SJCRH30 (cell line): ENCODE measurements at regions not wholly inside any gene's neighbourhood (a gene's known extent, or its start where the extent isn't known, plus 50 kb on each side); places are given as distances from the start of the nearest gene placed in this dataset.
"Not testable (repeated sequence)": the region's sequence is repeated elsewhere in the genome, so short reads cannot be mapped to it uniquely, and the experiment has no call there.

ENCODE experiments used
- DNase-seq, 2 experiments: peaks; one replicate each; pipeline ENCODE4 v3.0.0-alpha.2; 2015 to 2020
- H3K27ac ChIP-seq: fragments of 250-450 bp; sonication (Bioruptor Pico); 2 replicates; pipeline ENCODE4 v1.5.1; 2020; ENCODE audit warnings: mild to moderate bottlenecking, moderate library complexity
- H3K27me3 ChIP-seq: fragments of 250-450 bp; sonication (Bioruptor Pico); 2 replicates; pipeline ENCODE4 v1.5.1; 2020; ENCODE audit warnings: mild to moderate bottlenecking, moderate library complexity
- H3K36me3 ChIP-seq: fragments of 250-450 bp; sonication (Bioruptor Pico); 2 replicates; pipeline ENCODE4 v1.5.1; 2020; ENCODE audit warnings: mild to moderate bottlenecking, moderate library complexity
- H3K4me1 ChIP-seq: fragments of 250-450 bp; sonication (Bioruptor Pico); 2 replicates; pipeline ENCODE4 v1.5.1; 2020; ENCODE audit warnings: mild to moderate bottlenecking, moderate library complexity
- H3K4me3 ChIP-seq: fragments of 250-450 bp; sonication (Bioruptor Pico); 2 replicates; pipeline ENCODE4 v1.5.1; 2020; ENCODE audit warnings: mild to moderate bottlenecking, moderate library complexity
- H3K9me3 ChIP-seq: fragments of 250-450 bp; sonication (Bioruptor Pico); replicated peaks from 2 replicates; pipeline ENCODE4 v1.5.1; 2020; ENCODE audit warnings: mild to moderate bottlenecking, moderate library complexity

DNA sequence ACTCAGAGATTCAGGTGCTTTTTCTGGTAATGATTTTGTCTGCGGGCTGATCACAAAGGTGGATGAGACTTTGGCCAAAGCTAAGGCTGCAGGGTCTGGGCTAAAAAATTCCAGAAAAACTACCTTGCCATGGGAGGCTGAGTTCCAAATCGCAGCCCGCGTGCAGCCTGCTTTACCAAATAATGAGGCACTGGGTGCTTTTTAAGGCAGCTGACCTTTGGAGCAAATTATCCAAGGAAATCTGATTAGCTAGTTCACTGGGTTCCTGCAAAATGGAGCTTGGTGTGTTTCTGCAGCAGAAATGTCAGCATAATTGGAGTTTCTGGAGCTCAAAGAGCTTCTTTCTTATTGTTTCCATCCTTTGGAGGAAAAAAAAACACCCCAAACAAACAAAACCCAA lies 156.6 kb downstream of the NPIPA7 start:
- not testable (repeated sequence) for H3K27ac ChIP-seq, H3K36me3 ChIP-seq, H3K9me3 ChIP-seq, H3K4me3 ChIP-seq, H3K4me1 ChIP-seq, H3K27me3 ChIP-seq, DNase-seq

DNA sequence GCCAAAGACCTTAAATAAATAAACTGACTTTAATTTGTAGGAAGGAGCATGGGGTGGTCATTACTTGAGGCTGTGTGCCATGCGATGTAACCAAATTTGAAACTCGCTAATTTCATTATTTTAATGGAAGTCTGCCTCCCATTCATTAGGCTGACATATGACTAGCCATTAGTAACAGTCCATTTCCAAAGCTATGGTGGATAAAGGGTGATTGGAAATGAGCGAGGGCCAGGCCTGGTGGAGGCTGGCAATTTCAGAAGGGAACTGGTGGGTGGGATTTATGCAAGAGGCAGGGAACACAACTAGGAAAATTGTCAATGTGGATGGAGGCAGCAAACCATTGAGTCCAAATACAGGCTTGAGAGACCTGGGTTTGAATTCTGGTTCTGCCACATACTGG lies 157.2 kb downstream of the NPIPA7 start:
- H3K27me3 ChIP-seq: not testable (repeated sequence)

DNA sequence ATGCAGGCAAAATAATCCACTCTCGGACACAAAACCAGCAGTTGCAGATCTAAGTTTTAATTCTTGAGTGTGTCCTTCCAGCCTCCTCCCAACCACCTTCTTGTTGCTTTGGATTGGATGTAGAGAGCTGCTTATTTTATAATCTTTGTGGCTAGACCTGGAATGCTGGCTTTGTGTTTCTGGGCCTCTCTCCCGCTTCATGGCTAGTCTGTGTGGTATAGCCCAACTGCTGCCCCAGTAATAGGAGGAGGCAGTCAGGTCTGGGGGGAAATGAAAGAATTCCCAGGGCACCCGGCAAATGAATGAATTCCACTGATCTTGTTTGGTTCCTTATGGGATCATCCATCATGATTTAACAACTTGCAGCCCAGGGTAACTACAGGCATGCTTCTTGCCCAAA lies 170.8 kb downstream of the NPIPA7 start:
- not testable (repeated sequence) for H3K36me3 ChIP-seq, H3K27me3 ChIP-seq, H3K27ac ChIP-seq, H3K9me3 ChIP-seq, DNase-seq, H3K4me1 ChIP-seq, H3K4me3 ChIP-seq

More for the DNA sequence above, 157.2 kb downstream of the NPIPA7 start:
- not testable (repeated sequence) for H3K36me3 ChIP-seq, H3K4me1 ChIP-seq, DNase-seq, H3K9me3 ChIP-seq, H3K27ac ChIP-seq, H3K4me3 ChIP-seq

DNA sequence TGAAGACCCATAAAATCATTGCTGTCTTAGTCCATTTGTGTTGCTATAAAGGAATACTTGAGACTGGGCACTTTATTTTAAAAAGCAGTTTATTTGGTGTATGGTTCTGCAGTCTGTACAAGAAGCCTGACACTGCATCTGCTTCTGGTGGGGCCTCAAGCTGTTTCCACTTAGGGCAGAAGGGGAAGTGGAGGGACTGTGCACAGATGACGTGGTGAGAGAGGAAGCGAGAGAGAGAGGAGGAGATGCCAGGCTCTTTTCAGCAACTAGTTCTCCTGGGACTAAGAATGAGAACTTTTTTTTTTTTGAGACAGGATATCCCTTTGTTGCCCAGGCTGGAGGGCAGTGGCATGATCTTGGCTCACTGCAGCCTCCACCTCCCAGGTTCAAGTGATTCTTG lies 171.9 kb downstream of the NPIPA7 start:
- H3K27ac ChIP-seq, H3K9me3 ChIP-seq, DNase-seq, H3K36me3 ChIP-seq, H3K4me1 ChIP-seq, H3K4me3 ChIP-seq, H3K27me3 ChIP-seq: not testable (repeated sequence)

DNA sequence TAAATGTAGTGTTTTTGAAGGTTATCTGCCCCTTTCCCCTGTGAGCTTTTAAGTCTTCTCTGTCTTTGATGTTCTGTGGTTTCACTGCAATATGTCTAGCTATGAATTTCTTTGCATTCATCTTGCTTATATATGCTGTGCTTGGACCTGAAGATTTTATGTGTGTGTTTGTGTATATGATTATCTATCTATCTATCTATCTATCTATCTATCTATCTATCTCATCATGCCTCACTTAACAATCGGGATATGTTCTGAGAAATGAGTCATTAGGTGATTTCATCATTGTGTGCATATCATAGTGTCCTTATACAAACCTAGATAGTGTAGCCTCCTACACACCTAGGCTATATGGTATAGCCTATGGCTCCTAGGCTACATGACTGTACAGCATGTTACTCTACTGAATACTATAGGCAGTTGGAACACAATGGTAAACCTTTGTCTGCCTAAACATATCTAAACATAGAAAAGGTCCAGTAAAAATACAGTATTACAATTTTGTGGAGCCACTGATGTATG lies 173.9 kb downstream of the NPIPA7 start:
- H3K9me3 ChIP-seq, H3K27ac ChIP-seq: not testable (repeated sequence)

DNA sequence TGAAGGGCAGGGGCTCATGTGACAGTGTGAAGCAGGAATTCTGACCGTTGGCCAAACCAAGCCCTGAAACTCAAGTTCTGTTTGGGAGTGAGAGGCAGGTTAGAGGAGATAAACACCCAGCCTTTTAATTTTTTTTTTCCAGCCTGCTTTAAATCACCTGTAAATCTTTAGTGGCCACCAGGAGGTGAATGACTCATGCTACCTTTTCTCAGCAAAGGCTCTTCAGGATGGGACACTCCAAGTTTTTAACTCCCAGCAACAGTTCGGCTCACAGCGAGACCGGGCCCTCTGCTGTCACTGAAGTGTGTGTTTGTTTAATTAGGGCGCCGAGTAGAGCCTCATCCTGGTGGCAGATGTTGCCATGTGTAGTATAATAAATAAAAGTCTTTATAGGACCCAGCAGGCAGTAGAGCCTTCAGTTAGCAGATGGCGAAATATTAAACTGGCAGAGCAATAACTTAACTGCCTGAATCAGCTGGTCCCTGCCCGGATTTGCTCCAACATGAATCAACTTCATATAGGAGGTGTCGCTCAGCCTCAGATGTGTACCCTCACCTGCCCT lies 180.3 kb downstream of the NPIPA7 start:
- H3K4me1 ChIP-seq, H3K27me3 ChIP-seq, H3K4me3 ChIP-seq, H3K27ac ChIP-seq, DNase-seq, H3K9me3 ChIP-seq, H3K36me3 ChIP-seq: not testable (repeated sequence)

More for the DNA sequence above, 173.9 kb downstream of the NPIPA7 start:
- not testable (repeated sequence) for H3K36me3 ChIP-seq, H3K27me3 ChIP-seq, H3K4me3 ChIP-seq, DNase-seq, H3K4me1 ChIP-seq

DNA sequence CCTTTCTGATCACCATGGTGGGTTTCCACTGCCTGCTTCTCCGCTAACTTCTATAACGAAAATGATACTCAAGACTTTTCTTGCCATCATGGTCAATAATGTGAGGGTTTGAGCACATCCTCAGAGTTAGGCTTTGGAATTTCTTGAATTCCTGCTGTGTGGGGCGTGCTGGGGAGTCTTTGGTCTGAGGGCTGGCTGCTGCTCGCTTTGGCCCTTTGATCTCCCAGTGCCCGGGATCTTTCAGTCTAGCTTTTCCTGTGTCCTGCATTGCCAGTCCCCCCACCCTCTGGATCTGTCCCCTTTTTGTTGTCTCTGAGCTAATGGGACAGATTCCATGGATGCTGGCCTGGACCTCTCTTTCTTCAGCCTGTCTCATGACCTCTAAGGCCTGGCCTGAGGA lies 182.6 kb downstream of the NPIPA7 start:
- not testable (repeated sequence) for DNase-seq, H3K27ac ChIP-seq, H3K36me3 ChIP-seq, H3K27me3 ChIP-seq, H3K9me3 ChIP-seq, H3K4me1 ChIP-seq, H3K4me3 ChIP-seq

DNA sequence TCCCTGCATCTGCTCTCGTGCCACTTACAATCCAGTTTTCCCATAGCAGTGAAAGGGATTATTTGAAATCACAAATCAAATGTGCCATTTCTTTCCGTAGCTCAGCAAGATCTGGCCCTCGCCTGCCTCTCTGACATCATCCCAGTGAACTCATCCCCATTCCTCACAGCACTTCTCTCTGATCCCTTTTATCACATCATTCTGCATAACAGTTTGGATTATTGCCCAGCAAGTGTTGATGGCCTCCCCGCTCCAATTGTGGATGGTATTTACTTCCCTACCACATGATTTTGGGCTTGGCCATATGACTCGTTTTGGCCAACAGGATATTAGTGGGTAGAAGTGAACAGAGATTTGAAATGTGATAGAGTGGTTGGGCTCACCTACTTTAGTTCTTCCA lies 185.0 kb downstream of the NPIPA7 start:
- H3K4me1 ChIP-seq, H3K4me3 ChIP-seq, H3K9me3 ChIP-seq, H3K27me3 ChIP-seq, DNase-seq, H3K36me3 ChIP-seq, H3K27ac ChIP-seq: not testable (repeated sequence)

DNA sequence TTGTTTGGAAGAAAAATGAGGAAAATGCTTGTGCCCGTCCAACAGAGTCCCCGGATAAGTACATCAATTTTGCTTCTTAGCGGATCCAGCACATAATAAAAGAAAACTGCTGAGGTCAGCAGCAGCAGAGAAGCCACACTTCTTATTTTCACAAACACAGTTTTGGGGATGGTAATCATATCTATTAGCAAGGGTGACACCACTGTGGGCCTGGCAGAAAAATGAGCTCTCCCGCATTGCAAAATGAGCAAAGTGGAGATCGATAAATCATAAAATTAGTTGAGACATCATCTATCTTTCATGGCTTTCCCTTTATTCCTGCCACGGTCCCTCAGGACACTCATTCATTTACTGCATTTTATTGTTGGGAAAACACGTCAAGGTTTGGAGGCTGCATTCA lies 186.4 kb downstream of the NPIPA7 start:
- not testable (repeated sequence) for H3K27ac ChIP-seq, DNase-seq, H3K27me3 ChIP-seq

DNA sequence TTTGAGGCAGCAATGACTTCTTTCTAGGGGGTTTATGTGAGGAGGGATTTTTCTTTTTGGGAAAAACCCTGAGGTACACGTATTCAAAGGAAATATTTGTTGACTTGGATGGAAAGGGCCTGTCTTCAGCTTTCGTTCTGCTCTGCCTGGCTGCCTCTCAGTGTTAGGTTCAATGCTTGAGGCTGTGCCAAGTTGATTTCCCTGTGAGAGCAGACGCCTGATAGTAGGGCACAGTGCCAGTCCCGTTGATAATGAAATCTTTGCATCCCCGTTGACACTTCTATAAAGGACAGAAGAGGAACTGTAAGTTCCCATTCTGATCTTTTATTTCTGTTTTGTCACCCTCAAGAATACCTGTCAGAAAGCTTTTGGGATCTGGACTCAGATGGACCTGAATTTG lies 191.1 kb downstream of the NPIPA7 start:
- DNase-seq, H3K4me3 ChIP-seq, H3K27ac ChIP-seq: not testable (repeated sequence)

More for the DNA sequence above, 186.4 kb downstream of the NPIPA7 start:
- H3K36me3 ChIP-seq, H3K4me1 ChIP-seq, H3K4me3 ChIP-seq, H3K9me3 ChIP-seq: not testable (repeated sequence)

DNA sequence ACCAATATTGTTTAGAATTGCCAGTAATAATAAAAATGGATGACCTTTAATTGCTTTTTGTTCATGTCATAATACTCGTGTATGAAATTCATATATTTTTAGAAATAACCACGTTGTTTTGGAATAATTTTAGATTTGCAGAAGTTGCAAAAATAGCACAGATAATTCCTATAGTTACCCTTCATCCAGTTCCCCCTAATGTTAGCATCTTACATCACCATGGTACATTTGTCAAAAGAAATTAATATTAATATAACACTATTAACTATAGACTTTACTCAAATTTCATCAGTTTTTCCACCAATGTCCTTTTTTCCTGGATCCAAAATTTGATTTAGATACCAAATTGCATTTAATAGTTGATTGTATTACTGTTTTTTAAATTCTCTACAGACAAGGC lies 191.9 kb downstream of the NPIPA7 start:
- not testable (repeated sequence) for H3K27ac ChIP-seq, H3K4me3 ChIP-seq, DNase-seq, H3K36me3 ChIP-seq, H3K9me3 ChIP-seq, H3K27me3 ChIP-seq, H3K4me1 ChIP-seq

More for the DNA sequence above, 191.1 kb downstream of the NPIPA7 start:
- H3K36me3 ChIP-seq, H3K4me1 ChIP-seq, H3K9me3 ChIP-seq, H3K27me3 ChIP-seq: not testable (repeated sequence)

DNA sequence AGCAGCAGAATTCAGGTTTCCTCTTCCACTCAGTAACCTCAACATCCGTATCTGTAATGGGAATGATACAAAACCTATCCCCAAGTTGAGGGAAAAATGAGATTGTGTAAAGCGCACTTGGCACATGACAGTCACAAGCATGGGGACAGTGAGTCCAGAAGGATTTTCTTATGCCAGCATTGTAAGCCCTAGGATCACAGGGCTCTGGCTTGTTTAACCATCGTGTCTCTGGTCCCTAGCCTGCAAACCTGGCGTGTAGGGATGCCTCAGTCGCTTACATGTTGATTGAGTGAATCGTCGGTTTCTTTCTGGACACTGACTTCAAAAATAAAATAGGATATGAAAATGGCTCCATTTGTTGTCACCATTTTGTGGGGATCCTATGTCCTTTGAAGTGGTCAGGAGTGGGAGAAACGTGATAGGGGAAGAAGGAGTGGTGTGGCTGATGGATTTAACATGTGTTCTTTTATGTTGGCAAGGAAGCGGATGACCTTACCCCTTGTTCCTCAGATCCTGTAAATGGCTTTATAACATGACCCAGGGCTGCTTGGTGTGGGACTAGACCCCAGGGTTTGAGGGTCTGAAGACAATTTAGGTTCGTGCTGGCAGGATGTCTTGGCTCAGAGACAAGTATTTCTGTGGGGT lies 193.3 kb downstream of the NPIPA7 start:
- H3K27ac ChIP-seq, H3K4me1 ChIP-seq, H3K27me3 ChIP-seq, DNase-seq, H3K9me3 ChIP-seq, H3K4me3 ChIP-seq, H3K36me3 ChIP-seq: not testable (repeated sequence)

DNA sequence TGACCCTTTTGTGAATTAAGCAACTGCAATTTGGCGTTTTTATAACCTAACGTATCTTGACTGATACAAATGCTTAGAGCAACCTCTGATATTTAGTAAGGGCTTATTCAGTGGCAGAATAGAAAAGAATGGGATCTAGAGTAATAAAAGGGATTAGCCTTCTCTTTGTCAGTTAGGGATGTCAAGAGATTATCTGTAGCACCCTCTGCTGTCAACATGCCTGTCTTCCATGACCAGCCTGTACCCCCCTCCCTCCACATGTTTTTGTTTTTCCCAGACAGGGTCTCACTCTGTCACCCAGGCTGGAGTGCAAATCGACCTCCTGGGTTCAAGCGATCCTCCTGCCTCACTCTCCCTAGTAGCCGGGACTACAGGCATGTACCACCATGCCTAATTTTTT lies 198.1 kb downstream of the NPIPA7 start:
- H3K4me3 ChIP-seq, H3K9me3 ChIP-seq, H3K36me3 ChIP-seq, H3K27me3 ChIP-seq, DNase-seq, H3K4me1 ChIP-seq, H3K27ac ChIP-seq: not testable (repeated sequence)

DNA sequence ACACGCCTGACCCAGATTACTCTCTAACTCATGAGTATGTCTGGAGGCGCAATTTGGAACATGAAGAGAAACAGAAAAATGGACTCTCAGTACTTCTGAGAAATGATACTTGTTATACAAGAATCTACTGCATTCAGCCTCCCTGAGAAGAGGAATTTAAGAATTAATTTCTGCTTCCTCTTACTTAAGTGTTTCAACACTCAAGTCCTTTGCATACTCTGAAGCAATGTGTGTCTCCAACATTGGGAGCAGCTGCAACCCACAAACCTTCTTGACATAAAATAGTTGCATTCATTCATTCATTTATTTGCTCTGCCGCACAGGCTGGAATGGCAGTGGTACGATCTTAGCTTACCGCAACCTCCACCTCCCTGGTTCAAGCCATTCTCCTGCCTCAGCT lies 199.8 kb downstream of the NPIPA7 start:
- no peak for DNase-seq
- H3K9me3 ChIP-seq: no peaks in the 10 kb centered on the region
- no peak overlapping the region for H3K27ac ChIP-seq
- no peaks in the 10 kb centered on the region for H3K36me3 ChIP-seq
- no peak overlapping the region for H3K4me3 ChIP-seq
- H3K27me3 ChIP-seq: no peaks in the 10 kb centered on the region
- no peaks in the 10 kb centered on the region for H3K4me1 ChIP-seq

DNA sequence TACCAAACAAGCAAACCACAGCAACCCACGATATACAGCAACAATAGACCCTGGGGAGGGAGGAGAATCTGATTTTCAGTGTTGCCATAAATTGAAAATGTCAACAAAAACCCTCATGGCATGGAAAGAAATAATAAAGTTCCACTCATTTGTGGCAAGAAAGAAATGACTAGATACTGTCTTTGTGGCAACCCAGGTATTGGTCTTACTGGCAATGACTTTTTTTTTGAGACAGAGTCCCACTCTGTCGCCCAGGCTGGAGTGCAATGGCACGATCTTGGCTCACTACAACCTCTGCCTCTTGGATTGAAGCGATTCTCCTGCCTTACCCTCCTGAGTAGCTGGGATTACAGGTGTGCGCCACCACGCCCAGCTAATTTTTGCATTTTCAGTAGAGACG lies 204.0 kb downstream of the NPIPA7 start:
- not testable (repeated sequence) for DNase-seq, H3K9me3 ChIP-seq, H3K27me3 ChIP-seq, H3K4me1 ChIP-seq, H3K4me3 ChIP-seq, H3K27ac ChIP-seq, H3K36me3 ChIP-seq

DNA sequence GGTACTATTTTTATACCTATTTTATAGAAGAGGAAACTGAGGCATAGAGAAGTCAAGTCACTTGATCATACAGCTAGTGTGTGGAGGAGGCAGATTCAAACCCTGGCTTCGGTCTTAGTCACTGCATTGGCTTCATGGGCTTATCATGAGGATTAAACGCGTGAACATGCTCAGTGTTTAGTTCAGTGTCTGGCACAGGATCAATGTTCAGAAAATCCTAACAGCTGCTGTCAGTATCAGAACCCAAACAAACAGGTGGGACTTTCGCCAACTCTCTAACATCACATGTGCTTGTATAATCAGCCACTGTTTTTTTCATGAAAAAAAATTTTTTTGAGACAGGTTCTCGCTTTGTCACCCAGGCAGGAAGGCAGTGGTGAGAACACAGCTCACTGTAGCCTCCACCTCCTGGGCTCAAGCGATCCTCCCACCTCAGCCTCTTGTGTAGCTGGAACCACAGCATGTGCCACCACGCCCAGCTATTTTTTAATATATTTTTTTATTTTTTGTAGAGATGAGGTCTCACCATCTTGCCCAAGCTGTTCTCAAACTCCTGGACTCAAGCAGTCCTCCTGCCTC lies 207.2 kb downstream of the NPIPA7 start:
- H3K4me3 ChIP-seq, H3K27ac ChIP-seq, H3K9me3 ChIP-seq, H3K27me3 ChIP-seq, H3K4me1 ChIP-seq, H3K36me3 ChIP-seq: not testable (repeated sequence)
- DNase-seq: peak; percentile 27 to 51
